ENCODE measurements at regions not wholly inside any gene's neighbourhood (a gene's known extent, or its start where the extent isn't known, plus 50 kb on each side); places are given as distances from the start of the nearest gene placed in this dataset.

GRCh38 chr1:25045480-25046193 is 115.6 kb upstream of the RUNX3 start:
- intact Hi-C loops (cut with micrococcal nuclease; ENCODE audit: unreplicated experiment), result no loop called here
- no peak overlapping the region for H3K27ac ChIP-seq (ENCODE audit: low read depth, low read length, poor library complexity, severe bottlenecking)
- H3K4me3 ChIP-seq (ENCODE audit: low read depth, low read length, poor library complexity, severe bottlenecking), result no peak overlapping the region
- ChIA-PET CTCF (ENCODE audit: unreplicated experiment) (interaction anchor here (1.0 kb wide), 1 partner anchor 9 kb away, joined by 4 read pairs; no protein-coding TSS in a partner anchor), POLR2A (no interaction called here)
- no peaks in the 10 kb centered on the region for H3K4me1 ChIP-seq (ENCODE audit: insufficient read depth, low read length, poor library complexity, severe bottlenecking)
- no peaks in the 10 kb centered on the region for H3K79me2 ChIP-seq (ENCODE audit: insufficient read depth, low read depth, low read length)
- no peaks in the 10 kb centered on the region for H4K20me1 ChIP-seq (ENCODE audit: insufficient read depth, low read length)
- no peaks in the 10 kb centered on the region for H3K9me3 ChIP-seq (ENCODE audit: low read length)
- H2AFZ ChIP-seq (ENCODE audit: low read length), result no peak overlapping the region
- H3K36me3 ChIP-seq (ENCODE audit: insufficient read depth, low read length), result no peaks in the 10 kb centered on the region
- DNase-seq (ENCODE audit: low spot score), result no peak
- no peak overlapping the region for H3K4me2 ChIP-seq (ENCODE audit: low read length)
- no TSS peak for BruUV-seq (replicated peaks)
- no peaks in the 10 kb centered on the region for H3K9me2 ChIP-seq (ENCODE audit: insufficient read depth, low read length)
- TF ChIP-seq EZH2phosphoT487 (IDR thresholded peaks at IDR 0.05; ENCODE audit: borderline replicate concordance, low read depth, low read length), result no peak
- no peak for TF ChIP-seq CTCF (conservative IDR thresholded peaks at IDR 0.05; ENCODE audit: low read length)

- ChIA-PET CTCF (ENCODE audit: unreplicated experiment) (no interaction called here), POLR2A (no interaction called here)
- Histone ChIP-seq H3K4me1 (ENCODE audit: insufficient read depth, low read length, poor library complexity, severe bottlenecking) (no peaks in the 10 kb centered on the region), H3K79me2 (ENCODE audit: insufficient read depth, low read depth, low read length) (no peaks in the 10 kb centered on the region), H4K20me1 (ENCODE audit: insufficient read depth, low read length) (no peaks in the 10 kb centered on the region), H3K27ac (ENCODE audit: low read depth, low read length, poor library complexity, severe bottlenecking) (no peak overlapping the region), H2AFZ (ENCODE audit: low read length) (no peak overlapping the region), H3K36me3 (ENCODE audit: insufficient read depth, low read length) (no peaks in the 10 kb centered on the region), H3K4me3 (ENCODE audit: low read depth, low read length, poor library complexity, severe bottlenecking) (no peak overlapping the region), H3K9me2 (ENCODE audit: insufficient read depth, low read length) (no peaks in the 10 kb centered on the region), H3K4me2 (ENCODE audit: low read length) (no peak overlapping the region), H3K9me3 (ENCODE audit: low read length) (no peaks in the 10 kb centered on the region)
- no TSS peak for BruUV-seq (replicated peaks)
- TF ChIP-seq EZH2phosphoT487 (IDR thresholded peaks at IDR 0.05; ENCODE audit: borderline replicate concordance, low read depth, low read length) (no peak), CTCF (conservative IDR thresholded peaks at IDR 0.05; ENCODE audit: low read length) (no peak)
- intact Hi-C loops (cut with micrococcal nuclease; ENCODE audit: unreplicated experiment), result no loop called here
- no peak for DNase-seq (ENCODE audit: low spot score)
These were observed 113.1 kb upstream of the RUNX3 start for GRCh38 chr1:25043228-25043580.
